HUES6 (cell line): ENCODE measurements at regions not wholly inside any gene's neighbourhood (a gene's known extent, or its start where the extent isn't known, plus 50 kb on each side); places are given as distances from the start of the nearest gene placed in this dataset.
"Not testable (repeated sequence)": the region's sequence is repeated elsewhere in the genome, so short reads cannot be mapped to it uniquely, and the experiment has no call there.

Experiments used
- H3K27ac ChIP-seq: 2 replicates; pipeline ENCODE4 v1.7.0; 2013; ENCODE audit warnings: low read depth, mild to moderate bottlenecking, low read length, inconsistent platforms
- H3K27me3 ChIP-seq: 2 replicates; pipeline ENCODE4 v1.6.1; 2013; ENCODE audit warnings: low read length; ENCODE audit not compliant: control insufficient read depth, insufficient read depth
- H3K36me3 ChIP-seq: 2 replicates; pipeline ENCODE4 v1.6.1; 2013; ENCODE audit warnings: low read length; ENCODE audit not compliant: control insufficient read depth, insufficient read depth
- H3K4me1 ChIP-seq: 2 replicates; pipeline ENCODE4 v1.6.1; 2013; ENCODE audit warnings: low read length; ENCODE audit not compliant: control insufficient read depth, insufficient read depth
- H3K4me3 ChIP-seq: 2 replicates; pipeline ENCODE4 v1.5.1; 2013; ENCODE audit warnings: low read depth, low read length
- H3K9ac ChIP-seq: one replicate; pipeline ENCODE4 v1.6.1; 2013; ENCODE audit warnings: mild to moderate bottlenecking, low read length
- H3K9me3 ChIP-seq: 2 replicates; pipeline ENCODE4 v1.6.1; 2013; ENCODE audit warnings: low read depth, low read length; ENCODE audit not compliant: control insufficient read depth, insufficient read depth

DNA sequence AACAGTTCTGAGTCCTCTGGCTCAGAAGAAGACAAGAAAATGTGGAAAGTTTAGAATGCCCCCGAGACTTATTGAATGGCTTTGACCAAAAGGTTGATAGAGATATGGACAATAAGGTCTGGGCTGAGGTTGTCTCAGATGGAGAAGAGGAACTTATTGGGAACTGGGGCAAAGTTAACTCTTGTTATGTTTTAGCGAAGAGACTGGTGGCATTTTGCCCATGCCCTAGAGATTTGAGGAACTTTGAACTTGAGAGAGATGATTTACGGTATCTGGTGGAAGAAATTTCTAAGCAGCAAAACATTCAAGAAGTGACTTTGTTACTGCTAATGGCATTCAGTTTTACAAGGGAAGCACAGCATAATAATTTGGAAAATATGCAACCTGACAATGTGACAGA lies 1549.3 kb upstream of the ADGRL3 start:
- H3K27ac ChIP-seq, result no peak overlapping the region
- peaks cover 2% of the 10 kb centered on the region; the same call in 1 of the 2 replicates for H3K4me1 ChIP-seq
- H3K9ac ChIP-seq, result no peak overlapping the region
- H3K27me3 ChIP-seq, result no peaks in the 10 kb centered on the region
- no peak overlapping the region for H3K4me3 ChIP-seq
- H3K9me3 ChIP-seq, result no peaks in the 10 kb centered on the region
- H3K36me3 ChIP-seq, result no peaks in the 10 kb centered on the region

GRCh38 chr4:59655996-59656395 lies 1544.1 kb upstream of the ADGRL3 start:
- H3K4me3 ChIP-seq, result no peak overlapping the region
- peaks cover 4% of the 10 kb centered on the region; the same call in 1 of the 2 replicates for H3K4me1 ChIP-seq

DNA sequence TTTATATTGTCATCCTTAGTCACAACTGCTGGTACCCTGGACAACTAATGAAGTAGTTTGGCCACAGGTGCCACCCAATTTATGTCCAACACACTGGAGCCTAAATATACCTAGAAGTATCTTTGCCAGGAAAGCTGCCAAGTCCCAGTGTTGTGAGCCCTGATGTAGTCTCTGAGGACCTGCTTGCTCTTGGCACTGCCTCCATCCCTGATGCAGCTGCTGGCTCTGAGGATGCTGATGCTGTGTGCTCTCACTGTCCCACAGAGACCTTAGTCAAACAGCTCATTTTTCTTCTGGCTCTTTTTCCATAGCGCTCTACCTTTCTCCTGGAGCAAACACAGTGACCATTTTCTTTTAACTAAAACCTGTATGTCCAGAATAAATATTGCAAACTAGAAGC lies 1535.4 kb upstream of the ADGRL3 start:
- Histone ChIP-seq H3K4me3 (no peak overlapping the region), H3K36me3 (no peaks in the 10 kb centered on the region), H3K9me3 (no peaks in the 10 kb centered on the region)

More at GRCh38 chr4:59655996-59656395, 1544.1 kb upstream of the ADGRL3 start:
- H3K9me3 ChIP-seq, result no peaks in the 10 kb centered on the region
- H3K27me3 ChIP-seq, result no peaks in the 10 kb centered on the region
- H3K27ac ChIP-seq, result no peak overlapping the region
- no peaks in the 10 kb centered on the region for H3K36me3 ChIP-seq
- no peak overlapping the region for H3K9ac ChIP-seq

DNA sequence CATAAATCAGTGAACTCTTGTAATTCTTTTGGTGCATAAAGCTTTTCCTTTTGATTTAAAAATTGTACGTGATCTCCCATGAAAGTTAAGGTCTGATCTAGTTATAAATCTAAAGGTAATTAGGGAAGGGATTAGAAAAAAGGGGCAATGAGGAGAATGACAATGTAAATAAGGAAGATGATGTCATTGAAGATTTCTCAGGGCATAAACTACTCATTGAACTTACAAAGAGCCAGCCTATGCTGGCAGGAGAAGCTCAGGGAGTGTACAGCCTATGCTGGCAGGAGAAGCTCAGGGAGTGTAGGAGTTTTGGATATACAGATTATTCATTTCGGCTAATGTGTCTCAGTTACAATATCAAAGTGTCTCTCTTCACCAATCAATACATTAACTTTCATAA lies 1533.5 kb upstream of the ADGRL3 start:
- Histone ChIP-seq H3K4me1 (no peaks in the 10 kb centered on the region; the same call in 1 of the 2 replicates), H3K9me3 (no peaks in the 10 kb centered on the region), H3K27ac (no peak overlapping the region), H3K36me3 (no peaks in the 10 kb centered on the region), H3K27me3 (no peaks in the 10 kb centered on the region), H3K9ac (no peak overlapping the region), H3K4me3 (no peak overlapping the region)

More for the DNA sequence above, 1535.4 kb upstream of the ADGRL3 start:
- no peak overlapping the region for H3K27ac ChIP-seq
- H3K9ac ChIP-seq, result no peak overlapping the region
- H3K4me1 ChIP-seq, result no peaks in the 10 kb centered on the region; the same call in 1 of the 2 replicates
- no peaks in the 10 kb centered on the region for H3K27me3 ChIP-seq

- H3K36me3 ChIP-seq, result no peaks in the 10 kb centered on the region
- H3K27me3 ChIP-seq, result no peaks in the 10 kb centered on the region
- H3K27ac ChIP-seq, result no peak overlapping the region
- no peaks in the 10 kb centered on the region; the same call in 1 of the 2 replicates for H3K4me1 ChIP-seq
- no peak overlapping the region for H3K9ac ChIP-seq
- no peak overlapping the region for H3K4me3 ChIP-seq
- no peaks in the 10 kb centered on the region for H3K9me3 ChIP-seq
Observed at GRCh38 chr4:59671037-59671436, 1529.1 kb upstream of the ADGRL3 start.

DNA sequence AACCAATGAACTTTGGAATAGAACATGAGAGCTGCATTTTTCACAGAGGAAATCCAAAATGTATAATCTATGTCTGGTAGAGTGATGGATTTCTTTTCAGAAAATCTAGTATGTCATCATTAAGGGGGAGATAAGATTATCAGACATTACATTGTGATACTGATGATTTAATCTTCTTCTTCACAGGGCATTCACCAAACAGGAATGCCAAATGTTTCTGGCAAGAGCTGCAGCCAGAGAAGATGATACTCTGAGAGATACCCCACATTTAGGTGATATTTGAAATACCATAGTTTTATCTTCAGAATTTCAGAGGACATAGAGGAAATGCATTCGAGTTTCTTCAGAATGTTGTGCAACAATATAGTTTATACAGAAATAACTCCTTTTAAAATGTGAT lies 1523.7 kb upstream of the ADGRL3 start:
- H3K4me3 ChIP-seq, result no peak overlapping the region
- H3K9ac ChIP-seq, result no peak overlapping the region
- H3K36me3 ChIP-seq, result no peaks in the 10 kb centered on the region
- no peak overlapping the region for H3K27ac ChIP-seq
- H3K9me3 ChIP-seq, result no peaks in the 10 kb centered on the region
- no peaks in the 10 kb centered on the region for H3K27me3 ChIP-seq
- H3K4me1 ChIP-seq, result no peaks in the 10 kb centered on the region

GRCh38 chr4:59676992-59677391 lies 1523.1 kb upstream of the ADGRL3 start:
- not testable (repeated sequence) for H3K9me3 ChIP-seq, H3K4me3 ChIP-seq, H3K27ac ChIP-seq, H3K4me1 ChIP-seq, H3K9ac ChIP-seq, H3K36me3 ChIP-seq, H3K27me3 ChIP-seq

DNA sequence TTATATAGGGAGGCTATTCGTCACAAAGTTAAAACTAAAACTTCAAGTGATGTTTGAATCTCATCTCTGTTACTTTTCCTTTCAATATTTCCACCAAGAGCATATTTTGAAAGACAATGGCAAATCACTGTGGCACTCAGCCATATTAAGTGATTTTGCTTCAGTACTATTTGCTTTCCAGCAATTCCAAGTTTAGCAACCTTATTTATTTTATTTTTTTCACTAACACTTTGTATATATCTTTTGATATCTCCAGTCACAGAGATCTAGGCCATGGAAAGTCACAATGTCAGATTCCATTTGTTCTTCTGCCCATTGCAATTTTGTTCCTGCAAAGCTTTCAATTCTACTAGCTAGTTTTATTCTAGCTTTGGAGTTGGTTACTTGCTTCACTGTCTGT lies 1514.5 kb upstream of the ADGRL3 start:
- H3K27ac ChIP-seq, result no peak overlapping the region
- no peak overlapping the region for H3K4me3 ChIP-seq
- no peak overlapping the region for H3K9ac ChIP-seq
- H3K4me1 ChIP-seq, result no peaks in the 10 kb centered on the region
- no peaks in the 10 kb centered on the region for H3K9me3 ChIP-seq
- no peaks in the 10 kb centered on the region for H3K27me3 ChIP-seq
- no peaks in the 10 kb centered on the region for H3K36me3 ChIP-seq

GRCh38 chr4:59689149-59689548 lies 1511.0 kb upstream of the ADGRL3 start:
- Histone ChIP-seq H3K9ac (no peak overlapping the region), H3K9me3 (no peaks in the 10 kb centered on the region), H3K36me3 (no peaks in the 10 kb centered on the region), H3K4me3 (no peak overlapping the region), H3K4me1 (no peaks in the 10 kb centered on the region), H3K27ac (no peak overlapping the region), H3K27me3 (no peaks in the 10 kb centered on the region)

DNA sequence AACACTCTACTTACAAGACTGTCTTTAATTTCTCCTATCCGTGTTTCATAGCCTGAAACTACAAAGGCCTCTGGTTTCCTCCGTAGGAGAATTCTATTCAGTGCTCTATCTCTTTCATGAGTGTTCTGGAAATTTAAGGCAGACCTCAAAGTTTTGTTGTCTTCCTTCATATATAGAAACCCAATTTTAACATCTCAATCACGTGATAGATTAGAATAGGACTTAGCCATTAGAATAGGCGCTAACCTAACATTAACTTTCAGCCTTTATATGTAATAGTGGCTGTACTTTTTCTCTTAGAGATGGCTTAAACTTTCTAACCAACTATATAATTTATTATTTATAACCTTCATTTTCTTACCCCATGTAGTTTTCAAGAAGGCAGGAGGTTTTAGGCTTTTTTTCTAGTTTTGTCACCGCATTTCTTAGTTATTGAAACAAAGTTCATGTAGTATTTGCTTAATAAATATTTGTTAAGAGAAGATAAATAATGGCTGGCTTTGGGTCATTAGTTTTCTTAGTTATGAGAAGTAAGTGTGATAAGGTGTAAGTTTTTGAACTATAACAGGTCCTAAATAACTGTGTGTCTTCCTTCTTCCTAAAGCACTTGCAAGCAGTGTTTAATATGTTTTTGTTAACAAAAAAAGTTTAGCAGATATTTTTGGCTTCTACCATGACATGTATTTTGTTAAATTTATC lies 1504.6 kb upstream of the ADGRL3 start:
- no peaks in the 10 kb centered on the region for H3K9me3 ChIP-seq

DNA sequence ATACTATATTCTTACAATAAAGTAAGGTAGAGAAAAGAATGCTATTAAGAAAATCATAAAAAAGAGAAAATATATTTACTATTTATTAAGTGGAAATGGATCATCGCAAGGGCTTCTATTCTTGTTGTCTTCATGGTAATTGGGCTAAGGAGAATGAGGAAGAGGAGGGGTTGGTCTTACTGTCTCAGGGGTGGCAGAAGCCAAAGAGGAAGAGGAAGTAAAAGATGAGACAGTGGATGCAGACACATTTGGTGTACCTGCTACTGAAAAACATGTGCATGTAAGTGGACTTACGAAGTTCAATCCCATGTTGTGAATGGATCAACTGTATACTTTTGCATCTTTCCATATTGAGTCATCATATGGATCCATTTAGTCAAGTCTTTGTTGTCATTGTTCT lies 1502.1 kb upstream of the ADGRL3 start:
- no peaks in the 10 kb centered on the region for H3K4me1 ChIP-seq
- H3K27ac ChIP-seq, result no peak overlapping the region
- no peaks in the 10 kb centered on the region for H3K27me3 ChIP-seq
- H3K9me3 ChIP-seq, result no peaks in the 10 kb centered on the region
- H3K36me3 ChIP-seq, result no peaks in the 10 kb centered on the region
- no peak overlapping the region for H3K9ac ChIP-seq
- H3K4me3 ChIP-seq, result no peak overlapping the region

More for the DNA sequence above, 1504.6 kb upstream of the ADGRL3 start:
- Histone ChIP-seq H3K36me3 (no peaks in the 10 kb centered on the region), H3K27me3 (no peaks in the 10 kb centered on the region), H3K4me1 (no peaks in the 10 kb centered on the region), H3K4me3 (no peak overlapping the region), H3K27ac (no peak overlapping the region), H3K9ac (no peak overlapping the region)
